A673 (cell line): ENCODE measurements at regions not wholly inside any gene's neighbourhood (a gene's known extent, or its start where the extent isn't known, plus 50 kb on each side); places are given as distances from the start of the nearest gene placed in this dataset.
"Not testable (repeated sequence)": the region's sequence is repeated elsewhere in the genome, so short reads cannot be mapped to it uniquely, and the experiment has no call there.

Experiments used
- EZH2 ChIP-seq: fragments of 200-600 bp; sonication (generic); IDR thresholded peaks from 2 replicates; pipeline ENCODE4 v1.6.1; 2017; ENCODE audit warnings: borderline replicate concordance, low read depth, mild to moderate bottlenecking, mixed read lengths, antibody characterized with exemption, low read length; ENCODE audit not compliant: poor library complexity, severe bottlenecking
- TF ChIP-seq, protein P1 (sequence below): fragments of 300-800, 200-600 bp; sonication (generic); conservative IDR thresholded peaks from 2 replicates; pipeline ENCODE4 v1.5.1; 2017; ENCODE audit warnings: low read depth, mild to moderate bottlenecking, antibody characterized with exemption, low read length, moderate library complexity, mixed read lengths

DNA sequence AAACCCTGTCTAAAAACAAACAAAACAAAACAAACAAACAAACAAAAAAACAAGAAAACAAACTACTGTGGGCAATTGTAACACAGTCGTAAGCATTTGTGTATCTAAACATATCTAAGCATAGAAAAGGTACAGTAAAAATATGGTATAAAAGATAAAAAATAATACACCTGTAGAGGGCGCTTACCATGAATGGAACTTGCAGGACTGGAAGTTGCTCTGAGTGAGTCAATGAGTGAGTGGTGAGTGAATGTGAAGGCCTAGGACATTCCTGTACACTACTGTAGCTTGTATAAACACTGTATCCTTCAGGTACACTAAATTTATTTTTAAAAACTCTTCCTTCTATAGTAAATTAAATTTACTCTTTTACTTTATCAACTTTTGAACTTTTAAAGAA, 332.0 kb downstream of the ZNF248 start:
- TF ChIP-seq, protein P1, sequence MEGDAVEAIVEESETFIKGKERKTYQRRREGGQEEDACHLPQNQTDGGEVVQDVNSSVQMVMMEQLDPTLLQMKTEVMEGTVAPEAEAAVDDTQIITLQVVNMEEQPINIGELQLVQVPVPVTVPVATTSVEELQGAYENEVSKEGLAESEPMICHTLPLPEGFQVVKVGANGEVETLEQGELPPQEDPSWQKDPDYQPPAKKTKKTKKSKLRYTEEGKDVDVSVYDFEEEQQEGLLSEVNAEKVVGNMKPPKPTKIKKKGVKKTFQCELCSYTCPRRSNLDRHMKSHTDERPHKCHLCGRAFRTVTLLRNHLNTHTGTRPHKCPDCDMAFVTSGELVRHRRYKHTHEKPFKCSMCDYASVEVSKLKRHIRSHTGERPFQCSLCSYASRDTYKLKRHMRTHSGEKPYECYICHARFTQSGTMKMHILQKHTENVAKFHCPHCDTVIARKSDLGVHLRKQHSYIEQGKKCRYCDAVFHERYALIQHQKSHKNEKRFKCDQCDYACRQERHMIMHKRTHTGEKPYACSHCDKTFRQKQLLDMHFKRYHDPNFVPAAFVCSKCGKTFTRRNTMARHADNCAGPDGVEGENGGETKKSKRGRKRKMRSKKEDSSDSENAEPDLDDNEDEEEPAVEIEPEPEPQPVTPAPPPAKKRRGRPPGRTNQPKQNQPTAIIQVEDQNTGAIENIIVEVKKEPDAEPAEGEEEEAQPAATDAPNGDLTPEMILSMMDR: peak; percentile 30; the same call in 1 of the 2 replicates
- not testable (repeated sequence) for TF ChIP-seq EZH2
